ENCODE measurements at regions not wholly inside any gene's neighbourhood (a gene's known extent, or its start where the extent isn't known, plus 50 kb on each side); places are given as distances from the start of the nearest gene placed in this dataset.

- no peak for TF ChIP-seq EP300 (IDR thresholded peaks at IDR 0.05)
- TF ChIP-seq CTCF (IDR thresholded peaks at IDR 0.05), result no peak
These were observed 162.0 kb upstream of the PTCH1 start for GRCh38 chr9:95678759-95679158.
